B cell (primary cell): ENCODE measurements at regions not wholly inside any gene's neighbourhood (a gene's known extent, or its start where the extent isn't known, plus 50 kb on each side); places are given as distances from the start of the nearest gene placed in this dataset. TPM values are rescaled to one million over a fixed set of nuclear protein-coding genes. Genes with fewer than 3 reads are reported as not detected.

Experiments
- ATAC-seq: fragments of 200-7000 bp; cut with Tn5 transposase; one replicate; pipeline ENCODE4 v1.10.0; 2021; ENCODE audit warnings: low read depth, mild to moderate bottlenecking, moderate number of reproducible peaks, moderate library complexity
- CTCF ChIA-PET: fragments of 350-600 bp; sonication (Branson Sonifier 250); formaldehyde crosslinking; loops from one replicate; lab custom pipeline; 2021; ENCODE audit warnings: antibody characterized with exemption, inconsistent platforms; lab: Charles Lee
- POLR2A ChIA-PET: fragments of 350-600 bp; sonication (Branson Sonifier 250); formaldehyde crosslinking; loops from one replicate; lab custom pipeline; 2021; ENCODE audit warnings: antibody characterized with exemption; lab: Charles Lee
- DNase-seq: peaks from one replicate; pipeline ENCODE4 v3.0.0; 2013
- H2AFZ ChIP-seq: 2 replicates; pipeline ENCODE4 v1.6.1; 2012; ENCODE audit warnings: mild to moderate bottlenecking, low read depth, low read length; ENCODE audit not compliant: insufficient read depth, poor library complexity, severe bottlenecking
- H3K27ac ChIP-seq, 2 donors: 1 replicate in 1 of 2; 2 replicates in 1 of 2; pipeline ENCODE4 v1.5.1; 2012 to 2013; ENCODE audit warnings: low read length in 2 of 2, mild to moderate bottlenecking in 2 of 2, moderate library complexity in 1 of 2
- H3K27me3 ChIP-seq, 4 experiments: fragments of 200-600 bp in 1 of 4; sonication (generic) in 1 of 4; replicated peaks in 1 of 4; 1 replicate in 2 of 4; 2 replicates in 2 of 4; pipeline versions ENCODE4 v1.6.1 to v1.7.0; 2013 to 2016; ENCODE audit warnings: low read length in 3 of 4, mild to moderate bottlenecking in 2 of 4, mixed read lengths in 1 of 4, moderate library complexity in 1 of 4; ENCODE audit not compliant: insufficient read depth in 4 of 4, control insufficient read depth in 3 of 4; ENCODE audit errors: control extremely low read depth in 1 of 4
- H3K36me3 ChIP-seq, 2 experiments: replicated peaks in 1 of 2; 1 replicate in 1 of 2; 2 replicates in 1 of 2; pipeline versions ENCODE4 v1.6.1 to v1.7.1; 2013; ENCODE audit warnings: low read length in 1 of 2; ENCODE audit not compliant: insufficient read depth in 2 of 2, control insufficient read depth in 1 of 2; ENCODE audit errors: control extremely low read depth in 1 of 2, extremely low read depth in 1 of 2
- H3K4me1 ChIP-seq, 2 donors: fragments of 200-600 bp in 1 of 2; sonication (generic) in 1 of 2; 1 replicate in 1 of 2; 2 replicates in 1 of 2; pipeline versions ENCODE4 v1.5.1 to v1.6.1; 2013 to 2017; ENCODE audit warnings: low read length in 2 of 2; ENCODE audit not compliant: control insufficient read depth in 2 of 2, insufficient read depth in 2 of 2
- H3K4me2 ChIP-seq: replicated peaks from 2 replicates; pipeline ENCODE3; 2012; ENCODE audit warnings: mild to moderate bottlenecking, low read depth, low read length; ENCODE audit not compliant: poor library complexity, severe bottlenecking
- H3K4me3 ChIP-seq, 5 experiments: fragments of 200-600 bp in 1 of 5; sonication (generic) in 1 of 5; 1 replicate in 3 of 5; 2 replicates in 2 of 5; pipeline versions ENCODE4 v1.5.1 to v1.7.0; 2011 to 2016; ENCODE audit warnings: low read length in 4 of 5, mild to moderate bottlenecking in 4 of 5, low read depth in 2 of 5, control low read depth in 1 of 5, moderate library complexity in 1 of 5; ENCODE audit not compliant: insufficient read depth in 1 of 5; ENCODE audit errors: control extremely low read depth in 1 of 5, extremely low read depth in 1 of 5
- H3K79me2 ChIP-seq: fragments of 200-600 bp; sonication (generic); one replicate; pipeline ENCODE4 v1.6.0; 2016; ENCODE audit warnings: low read length; ENCODE audit not compliant: control insufficient read depth, insufficient read depth
- H3K9ac ChIP-seq: fragments of 200-600 bp; sonication (generic); 2 replicates; pipeline ENCODE4 v1.6.1; 2017; ENCODE audit warnings: mild to moderate bottlenecking, low read length, moderate library complexity
- H3K9me3 ChIP-seq, 3 donors: one replicate each; pipeline versions ENCODE4 v1.6.1 to v1.7.1; 2013; ENCODE audit warnings: low read length in 2 of 3; ENCODE audit not compliant: control insufficient read depth in 2 of 3, insufficient read depth in 1 of 3; ENCODE audit errors: control extremely low read depth in 1 of 3
- H4K20me1 ChIP-seq: 2 replicates; pipeline ENCODE4 v1.6.0; 2012; ENCODE audit warnings: mild to moderate bottlenecking, low read length; ENCODE audit not compliant: insufficient read depth, control insufficient read depth, poor library complexity, severe bottlenecking
- H3K27ac Mint-ChIP-seq: one replicate; pipeline ENCODE4 v1.8.0; 2021; ENCODE audit warnings: mixed read lengths
- H3K27me3 Mint-ChIP-seq: one replicate; pipeline ENCODE4 v1.8.0; 2021; ENCODE audit warnings: mixed read lengths
- H3K4me1 Mint-ChIP-seq: one replicate; pipeline ENCODE4 v1.8.0; 2021; ENCODE audit warnings: mixed read lengths
- H3K4me3 Mint-ChIP-seq: one replicate; pipeline ENCODE4 v1.8.0; 2021; ENCODE audit warnings: mixed read lengths
- H3K9me3 Mint-ChIP-seq: one replicate; pipeline ENCODE4 v1.8.0; 2022; ENCODE audit warnings: mixed read lengths; ENCODE audit not compliant: insufficient read depth
- CTCF ChIP-seq: fragments of 200-600 bp; IDR thresholded peaks from one replicate; pipeline ENCODE4 v1.8.0; 2022; ENCODE audit warnings: antibody characterized with exemption, mild to moderate bottlenecking
- EZH2 ChIP-seq: IDR thresholded peaks from 2 replicates; pipeline ENCODE4 v1.6.1; 2012; ENCODE audit warnings: borderline replicate concordance, low read depth, mild to moderate bottlenecking, moderate library complexity, low read length; ENCODE audit not compliant: insufficient read depth, poor library complexity, severe bottlenecking
- WGBS: methylation state at CpG from one replicate; pipeline ENCODE4 v1.1.5; 2013; ENCODE audit warnings: missing lambda C conversion rate; ENCODE audit not compliant: insufficient coverage; 5-methylcytosine and 5-hydroxymethylcytosine counted together
- intact Hi-C: fragments of 100-400 bp; cut with micrococcal nuclease; formaldehyde crosslinking; loops from one replicate; pipeline ENCODE4 v1.10.0; 2022
- small RNA-seq: library from RNA; depleted of rRNA; stranded (forward); fragments of <200 nt; gene quantifications from one replicate; pipeline ENCODE3, GENCODE V24; 2012; ENCODE audit warnings: low replicate concordance, low read depth; ENCODE audit not compliant: insufficient read length

GRCh38 chr1:164498792-164499191 lies 60.2 kb upstream of the PBX1 start:
- no peak overlapping the region for H2AFZ ChIP-seq
- H3K36me3 ChIP-seq = no peaks in the 10 kb centered on the region
- no peak for TF ChIP-seq EZH2
- TF ChIP-seq CTCF = no peak
- Mint-ChIP-seq H3K27ac (no peak overlapping the region), H3K4me1 (no peaks in the 10 kb centered on the region), H3K9me3 (no peaks in the 10 kb centered on the region), H3K27me3 (no peaks in the 10 kb centered on the region), H3K4me3 (no peak overlapping the region)
- no peaks in the 10 kb centered on the region for H4K20me1 ChIP-seq
- H3K27me3 ChIP-seq = no peaks in the 10 kb centered on the region
- DNase-seq (no peak), ATAC-seq (no peak)
- no peaks in the 10 kb centered on the region for H3K4me1 ChIP-seq
- no peak overlapping the region for H3K4me3 ChIP-seq
- H3K27ac ChIP-seq = no peak overlapping the region
- ChIA-PET POLR2A (no interaction called here), CTCF (no interaction called here)
- no peak overlapping the region for H3K9ac ChIP-seq
- no peak overlapping the region for H3K4me2 ChIP-seq
- WGBS = 83% methylated on average over 1 of the region's 2 CpGs
- intact Hi-C loops = no loop called here
- H3K79me2 ChIP-seq = no peaks in the 10 kb centered on the region
- peaks cover 0 to 7% (median 0%) of the 10 kb centered on the region in 3 donors for H3K9me3 ChIP-seq

GRCh38 chr1:164504749-164505148 lies 54.2 kb upstream of the PBX1 start:
- no peak overlapping the region for H3K4me3 Mint-ChIP-seq
- TF ChIP-seq EZH2 = no peak
- TF ChIP-seq CTCF = no peak
- no peaks in the 10 kb centered on the region for H3K4me1 Mint-ChIP-seq
- Histone ChIP-seq H3K4me2 (no peak overlapping the region), H3K27me3 (no peaks in the 10 kb centered on the region), H3K9me3 (peaks cover 0 to 8% (median 1%) of the 10 kb centered on the region in 3 donors), H3K79me2 (no peaks in the 10 kb centered on the region), H3K36me3 (no peaks in the 10 kb centered on the region), H4K20me1 (no peaks in the 10 kb centered on the region), H3K9ac (no peak overlapping the region), H3K4me1 (no peaks in the 10 kb centered on the region), H3K4me3 (no peak overlapping the region), H2AFZ (no peak overlapping the region), H3K27ac (no peak overlapping the region)
- no CpG with 5 or more reads among the region's 1 CpG for WGBS
- H3K9me3 Mint-ChIP-seq = no peaks in the 10 kb centered on the region
- H3K27ac Mint-ChIP-seq = no peak overlapping the region
- DNase-seq = no peak
- ChIA-PET CTCF (no interaction called here), POLR2A (no interaction called here)
- ATAC-seq = no peak
- H3K27me3 Mint-ChIP-seq = no peaks in the 10 kb centered on the region
- intact Hi-C loops = no loop called here

Small RNA genes lying in the stretch of these regions (small RNA-seq; reads per million reads assigned to genes)
- gene RF00012 (not detected), gene RNA5SP62 (not detected), gene RNA5SP63 (not detected), gene RNU5F-6P (not detected)
